ENCODE measurements at regions not wholly inside any gene's neighbourhood (a gene's known extent, or its start where the extent isn't known, plus 50 kb on each side); places are given as distances from the start of the nearest gene placed in this dataset.

DNA sequence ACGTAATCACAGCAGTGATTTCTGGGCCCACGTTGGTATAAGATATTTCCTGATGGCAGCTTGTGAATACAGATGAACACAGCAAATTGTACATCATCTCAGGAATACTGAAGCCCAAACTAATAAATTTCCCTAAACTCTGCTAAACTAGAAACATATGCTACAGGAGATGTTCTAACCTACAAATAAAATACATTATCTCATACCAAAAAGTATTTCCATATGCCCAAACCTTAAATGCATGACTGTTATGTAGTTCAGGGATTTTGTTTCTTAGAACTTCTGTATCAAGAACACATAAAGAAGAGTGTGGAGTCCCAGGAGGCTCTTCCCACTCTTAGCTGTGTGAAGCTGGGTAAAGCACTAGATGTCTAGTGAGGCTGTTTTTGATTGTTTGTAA is 138.4 kb downstream of the RFC3 start:
- TF ChIP-seq, protein P1, sequence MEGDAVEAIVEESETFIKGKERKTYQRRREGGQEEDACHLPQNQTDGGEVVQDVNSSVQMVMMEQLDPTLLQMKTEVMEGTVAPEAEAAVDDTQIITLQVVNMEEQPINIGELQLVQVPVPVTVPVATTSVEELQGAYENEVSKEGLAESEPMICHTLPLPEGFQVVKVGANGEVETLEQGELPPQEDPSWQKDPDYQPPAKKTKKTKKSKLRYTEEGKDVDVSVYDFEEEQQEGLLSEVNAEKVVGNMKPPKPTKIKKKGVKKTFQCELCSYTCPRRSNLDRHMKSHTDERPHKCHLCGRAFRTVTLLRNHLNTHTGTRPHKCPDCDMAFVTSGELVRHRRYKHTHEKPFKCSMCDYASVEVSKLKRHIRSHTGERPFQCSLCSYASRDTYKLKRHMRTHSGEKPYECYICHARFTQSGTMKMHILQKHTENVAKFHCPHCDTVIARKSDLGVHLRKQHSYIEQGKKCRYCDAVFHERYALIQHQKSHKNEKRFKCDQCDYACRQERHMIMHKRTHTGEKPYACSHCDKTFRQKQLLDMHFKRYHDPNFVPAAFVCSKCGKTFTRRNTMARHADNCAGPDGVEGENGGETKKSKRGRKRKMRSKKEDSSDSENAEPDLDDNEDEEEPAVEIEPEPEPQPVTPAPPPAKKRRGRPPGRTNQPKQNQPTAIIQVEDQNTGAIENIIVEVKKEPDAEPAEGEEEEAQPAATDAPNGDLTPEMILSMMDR (IDR thresholded peaks at IDR 0.05; ENCODE audit: low read depth, low read length, missing input control), result no peak
- TF ChIP-seq, protein P2, sequence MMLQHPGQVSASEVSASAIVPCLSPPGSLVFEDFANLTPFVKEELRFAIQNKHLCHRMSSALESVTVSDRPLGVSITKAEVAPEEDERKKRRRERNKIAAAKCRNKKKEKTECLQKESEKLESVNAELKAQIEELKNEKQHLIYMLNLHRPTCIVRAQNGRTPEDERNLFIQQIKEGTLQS (IDR thresholded peaks at IDR 0.05), result no peak
- TF ChIP-seq YY1 (IDR thresholded peaks at IDR 0.05) (no peak), SP1 (IDR thresholded peaks at IDR 0.05) (no peak), JUND (IDR thresholded peaks at IDR 0.05) (no peak), TAF1 (conservative IDR thresholded peaks at IDR 0.05) (no peak), HNF4G (IDR thresholded peaks at IDR 0.05) (no peak), RAD21 (IDR thresholded peaks at IDR 0.05) (no peak)
- TF ChIP-seq, protein P3, sequence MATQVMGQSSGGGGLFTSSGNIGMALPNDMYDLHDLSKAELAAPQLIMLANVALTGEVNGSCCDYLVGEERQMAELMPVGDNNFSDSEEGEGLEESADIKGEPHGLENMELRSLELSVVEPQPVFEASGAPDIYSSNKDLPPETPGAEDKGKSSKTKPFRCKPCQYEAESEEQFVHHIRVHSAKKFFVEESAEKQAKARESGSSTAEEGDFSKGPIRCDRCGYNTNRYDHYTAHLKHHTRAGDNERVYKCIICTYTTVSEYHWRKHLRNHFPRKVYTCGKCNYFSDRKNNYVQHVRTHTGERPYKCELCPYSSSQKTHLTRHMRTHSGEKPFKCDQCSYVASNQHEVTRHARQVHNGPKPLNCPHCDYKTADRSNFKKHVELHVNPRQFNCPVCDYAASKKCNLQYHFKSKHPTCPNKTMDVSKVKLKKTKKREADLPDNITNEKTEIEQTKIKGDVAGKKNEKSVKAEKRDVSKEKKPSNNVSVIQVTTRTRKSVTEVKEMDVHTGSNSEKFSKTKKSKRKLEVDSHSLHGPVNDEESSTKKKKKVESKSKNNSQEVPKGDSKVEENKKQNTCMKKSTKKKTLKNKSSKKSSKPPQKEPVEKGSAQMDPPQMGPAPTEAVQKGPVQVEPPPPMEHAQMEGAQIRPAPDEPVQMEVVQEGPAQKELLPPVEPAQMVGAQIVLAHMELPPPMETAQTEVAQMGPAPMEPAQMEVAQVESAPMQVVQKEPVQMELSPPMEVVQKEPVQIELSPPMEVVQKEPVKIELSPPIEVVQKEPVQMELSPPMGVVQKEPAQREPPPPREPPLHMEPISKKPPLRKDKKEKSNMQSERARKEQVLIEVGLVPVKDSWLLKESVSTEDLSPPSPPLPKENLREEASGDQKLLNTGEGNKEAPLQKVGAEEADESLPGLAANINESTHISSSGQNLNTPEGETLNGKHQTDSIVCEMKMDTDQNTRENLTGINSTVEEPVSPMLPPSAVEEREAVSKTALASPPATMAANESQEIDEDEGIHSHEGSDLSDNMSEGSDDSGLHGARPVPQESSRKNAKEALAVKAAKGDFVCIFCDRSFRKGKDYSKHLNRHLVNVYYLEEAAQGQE (IDR thresholded peaks at IDR 0.05), result no peak
- TF ChIP-seq, protein P4, sequence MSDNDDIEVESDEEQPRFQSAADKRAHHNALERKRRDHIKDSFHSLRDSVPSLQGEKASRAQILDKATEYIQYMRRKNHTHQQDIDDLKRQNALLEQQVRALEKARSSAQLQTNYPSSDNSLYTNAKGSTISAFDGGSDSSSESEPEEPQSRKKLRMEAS (IDR thresholded peaks at IDR 0.05), result no peak

Data from liver (tissue), 3 donors.